GM23338 (cell line): ENCODE measurements at regions not wholly inside any gene's neighbourhood (a gene's known extent, or its start where the extent isn't known, plus 50 kb on each side); places are given as distances from the start of the nearest gene placed in this dataset.

Experiments
- ATAC-seq: fragments of 200-7000 bp; cut with Tn5 transposase; 3 replicates; pipeline ENCODE4 v1.9.1; 2020
- DNase-seq: peaks from one replicate; pipeline ENCODE4 v3.0.0-alpha.2; 2015; ENCODE audit warnings: low spot score
- H2AFZ ChIP-seq: fragments of 200-600 bp; sonication (generic); 2 replicates; pipeline ENCODE4 v1.8.0; 2016; ENCODE audit warnings: antibody characterized with exemption, mild to moderate bottlenecking, moderate library complexity
- H3F3A ChIP-seq: fragments of 200-600 bp; sonication (generic); replicated peaks from 2 replicates; pipeline ENCODE4 v1.8.0; 2017; ENCODE audit warnings: antibody characterized with exemption, mixed run types, low read depth
- H3K27ac ChIP-seq: fragments of 200-600 bp; sonication (generic); 2 replicates; pipeline ENCODE4 v1.6.1; 2016; ENCODE audit warnings: low read depth
- H3K27me3 ChIP-seq: fragments of 200-600 bp; sonication (generic); 2 replicates; pipeline ENCODE4 v1.8.0; 2016; ENCODE audit warnings: mild to moderate bottlenecking, mixed run types, moderate library complexity; ENCODE audit not compliant: insufficient read depth
- H3K36me3 ChIP-seq: fragments of 200-600 bp; sonication (generic); 2 replicates; pipeline ENCODE4 v1.8.0; 2016; ENCODE audit warnings: mild to moderate bottlenecking; ENCODE audit not compliant: insufficient read depth
- H3K4me1 ChIP-seq: fragments of 200-600 bp; sonication (generic); 2 replicates; pipeline ENCODE4 v1.8.0; 2016; ENCODE audit warnings: mild to moderate bottlenecking, moderate library complexity; ENCODE audit not compliant: insufficient read depth
- H3K4me2 ChIP-seq: fragments of 200-600 bp; sonication (generic); 2 replicates; pipeline ENCODE4 v1.7.1; 2017; ENCODE audit warnings: mixed run types
- H3K4me3 ChIP-seq: fragments of 200-600 bp; sonication (generic); 2 replicates; pipeline ENCODE4 v1.6.1; 2016; ENCODE audit warnings: mixed run types
- H3K79me2 ChIP-seq: fragments of 200-600 bp; sonication (generic); replicated peaks from 2 replicates; pipeline ENCODE4 v1.8.0; 2017; ENCODE audit warnings: mild to moderate bottlenecking; ENCODE audit not compliant: insufficient read depth
- H3K9me2 ChIP-seq: fragments of 200-600 bp; sonication (generic); 2 replicates; pipeline ENCODE4 v1.8.0; 2017; ENCODE audit not compliant: insufficient read depth
- H4K20me1 ChIP-seq: fragments of 200-600 bp; sonication (generic); replicated peaks from 2 replicates; pipeline ENCODE4 v1.8.0; 2017; ENCODE audit warnings: mild to moderate bottlenecking; ENCODE audit not compliant: insufficient read depth
- H3K27ac Mint-ChIP-seq: 2 replicates; pipeline ENCODE4 v1.8.0; 2020; ENCODE audit warnings: inconsistent platforms, mild to moderate bottlenecking, moderate library complexity, mixed read lengths
- H3K27me3 Mint-ChIP-seq: 3 replicates; pipeline ENCODE4 v1.8.0; 2022; ENCODE audit warnings: low read depth, mild to moderate bottlenecking, moderate library complexity, mixed read lengths, inconsistent platforms; ENCODE audit not compliant: insufficient read depth, poor library complexity
- H3K36me3 Mint-ChIP-seq: 3 replicates; pipeline ENCODE4 v1.8.0; 2021; ENCODE audit warnings: low read depth, mild to moderate bottlenecking, inconsistent platforms, moderate library complexity, mixed read lengths
- H3K4me1 Mint-ChIP-seq: 3 replicates; pipeline ENCODE4 v1.8.0; 2020; ENCODE audit warnings: mild to moderate bottlenecking, inconsistent platforms, mixed read lengths
- H3K4me3 Mint-ChIP-seq: 3 replicates; pipeline ENCODE4 v1.8.0; 2021; ENCODE audit warnings: moderate library complexity, mild to moderate bottlenecking, inconsistent platforms, mixed read lengths
- H3K9me3 Mint-ChIP-seq: 3 replicates; pipeline ENCODE4 v1.8.0; 2020; ENCODE audit warnings: moderate library complexity, mild to moderate bottlenecking, inconsistent platforms, mixed read lengths
- EZH2phosphoT487 ChIP-seq: fragments of 200-600 bp; sonication (generic); IDR thresholded peaks from one replicate; pipeline ENCODE4 v1.8.1; 2018; ENCODE audit warnings: antibody characterized with exemption; ENCODE audit not compliant: unreplicated experiment
- JUNB ChIP-seq: IDR thresholded peaks from one replicate; pipeline ENCODE4 v1.6.1; 2016; ENCODE audit warnings: antibody characterized with exemption; ENCODE audit not compliant: unreplicated experiment
- NANOG ChIP-seq: IDR thresholded peaks from 2 replicates; pipeline ENCODE4 v1.6.1; 2016; ENCODE audit warnings: antibody characterized with exemption, borderline replicate concordance
- POLR2AphosphoS5 ChIP-seq: IDR thresholded peaks from 2 replicates; pipeline ENCODE4 v1.6.1; 2016; ENCODE audit warnings: antibody characterized with exemption, low read depth
- ZNF114 ChIP-seq: fragments of 250-450 bp; sonication (Bioruptor Pico); IDR thresholded peaks from 2 replicates; pipeline ENCODE4 v1.5.0; 2020; ENCODE audit warnings: mild to moderate bottlenecking, moderate library complexity
- ZNF331 ChIP-seq: fragments of 250-450 bp; sonication (Bioruptor Pico); IDR thresholded peaks from 2 replicates; pipeline ENCODE4 v1.5.0; 2020; ENCODE audit warnings: low read depth, mild to moderate bottlenecking, moderate library complexity
- TF ChIP-seq, protein P1 (sequence below): IDR thresholded peaks from 2 replicates; pipeline ENCODE4 v1.6.1; 2016; ENCODE audit warnings: antibody characterized with exemption
- TF ChIP-seq, protein P2 (sequence below): fragments of 250-450 bp; sonication (Bioruptor Pico); IDR thresholded peaks from 2 replicates; pipeline ENCODE4 v1.5.0; 2020; ENCODE audit warnings: mild to moderate bottlenecking, moderate library complexity

DNA sequence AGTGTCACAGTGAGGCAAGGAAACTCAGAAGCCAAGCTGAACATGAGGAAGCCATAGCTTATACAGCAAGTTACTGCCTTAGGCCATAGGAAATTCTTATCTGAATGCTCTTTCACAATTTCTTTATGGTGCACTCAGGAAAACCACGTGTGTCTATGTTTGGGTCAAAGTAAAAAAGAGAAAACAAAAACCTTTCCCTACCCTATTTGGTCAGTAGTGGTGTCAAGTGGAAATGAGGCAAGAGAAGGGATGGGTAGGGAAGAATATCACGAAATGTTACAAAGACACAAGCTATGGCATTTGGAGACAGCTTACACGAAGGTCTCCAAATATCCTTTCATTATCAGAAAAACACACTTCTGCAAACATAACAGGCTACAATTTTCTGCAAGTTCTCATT lies 83.4 kb upstream of the INPP4B start:
- no peak overlapping the region for H3K27ac ChIP-seq
- H3K9me3 Mint-ChIP-seq = no peaks in the 10 kb centered on the region
- no peaks in the 10 kb centered on the region for H3K4me1 ChIP-seq

More for the DNA sequence above, 83.4 kb upstream of the INPP4B start:
- no peak overlapping the region for H3K4me3 Mint-ChIP-seq
- no peaks in the 10 kb centered on the region for H3K79me2 ChIP-seq
- H3K4me2 ChIP-seq = no peak overlapping the region
- H3K27me3 ChIP-seq = no peaks in the 10 kb centered on the region
- H3K4me3 ChIP-seq = no peak overlapping the region
- no peaks in the 10 kb centered on the region for H3K4me1 Mint-ChIP-seq
- no peaks in the 10 kb centered on the region for H3K36me3 ChIP-seq
- no peak for ATAC-seq
- DNase-seq = no peak
- no peaks in the 10 kb centered on the region for H4K20me1 ChIP-seq
- H3K9me2 ChIP-seq = no peaks in the 10 kb centered on the region
- no peak overlapping the region for H2AFZ ChIP-seq
- H3K36me3 Mint-ChIP-seq = no peaks in the 10 kb centered on the region
- H3K27me3 Mint-ChIP-seq = no peaks in the 10 kb centered on the region
- H3K27ac Mint-ChIP-seq = no peak overlapping the region
- no peaks in the 10 kb centered on the region for H3F3A ChIP-seq
- TF ChIP-seq ZNF114 (no peak), NANOG (no peak), EZH2phosphoT487 (no peak), ZNF331 (CRISPR knock-in tag) (no peak), JUNB (no peak), POLR2AphosphoS5 (no peak)
- TF ChIP-seq, protein P1, sequence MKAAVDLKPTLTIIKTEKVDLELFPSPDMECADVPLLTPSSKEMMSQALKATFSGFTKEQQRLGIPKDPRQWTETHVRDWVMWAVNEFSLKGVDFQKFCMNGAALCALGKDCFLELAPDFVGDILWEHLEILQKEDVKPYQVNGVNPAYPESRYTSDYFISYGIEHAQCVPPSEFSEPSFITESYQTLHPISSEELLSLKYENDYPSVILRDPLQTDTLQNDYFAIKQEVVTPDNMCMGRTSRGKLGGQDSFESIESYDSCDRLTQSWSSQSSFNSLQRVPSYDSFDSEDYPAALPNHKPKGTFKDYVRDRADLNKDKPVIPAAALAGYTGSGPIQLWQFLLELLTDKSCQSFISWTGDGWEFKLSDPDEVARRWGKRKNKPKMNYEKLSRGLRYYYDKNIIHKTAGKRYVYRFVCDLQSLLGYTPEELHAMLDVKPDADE = no peak
- TF ChIP-seq, protein P2, sequence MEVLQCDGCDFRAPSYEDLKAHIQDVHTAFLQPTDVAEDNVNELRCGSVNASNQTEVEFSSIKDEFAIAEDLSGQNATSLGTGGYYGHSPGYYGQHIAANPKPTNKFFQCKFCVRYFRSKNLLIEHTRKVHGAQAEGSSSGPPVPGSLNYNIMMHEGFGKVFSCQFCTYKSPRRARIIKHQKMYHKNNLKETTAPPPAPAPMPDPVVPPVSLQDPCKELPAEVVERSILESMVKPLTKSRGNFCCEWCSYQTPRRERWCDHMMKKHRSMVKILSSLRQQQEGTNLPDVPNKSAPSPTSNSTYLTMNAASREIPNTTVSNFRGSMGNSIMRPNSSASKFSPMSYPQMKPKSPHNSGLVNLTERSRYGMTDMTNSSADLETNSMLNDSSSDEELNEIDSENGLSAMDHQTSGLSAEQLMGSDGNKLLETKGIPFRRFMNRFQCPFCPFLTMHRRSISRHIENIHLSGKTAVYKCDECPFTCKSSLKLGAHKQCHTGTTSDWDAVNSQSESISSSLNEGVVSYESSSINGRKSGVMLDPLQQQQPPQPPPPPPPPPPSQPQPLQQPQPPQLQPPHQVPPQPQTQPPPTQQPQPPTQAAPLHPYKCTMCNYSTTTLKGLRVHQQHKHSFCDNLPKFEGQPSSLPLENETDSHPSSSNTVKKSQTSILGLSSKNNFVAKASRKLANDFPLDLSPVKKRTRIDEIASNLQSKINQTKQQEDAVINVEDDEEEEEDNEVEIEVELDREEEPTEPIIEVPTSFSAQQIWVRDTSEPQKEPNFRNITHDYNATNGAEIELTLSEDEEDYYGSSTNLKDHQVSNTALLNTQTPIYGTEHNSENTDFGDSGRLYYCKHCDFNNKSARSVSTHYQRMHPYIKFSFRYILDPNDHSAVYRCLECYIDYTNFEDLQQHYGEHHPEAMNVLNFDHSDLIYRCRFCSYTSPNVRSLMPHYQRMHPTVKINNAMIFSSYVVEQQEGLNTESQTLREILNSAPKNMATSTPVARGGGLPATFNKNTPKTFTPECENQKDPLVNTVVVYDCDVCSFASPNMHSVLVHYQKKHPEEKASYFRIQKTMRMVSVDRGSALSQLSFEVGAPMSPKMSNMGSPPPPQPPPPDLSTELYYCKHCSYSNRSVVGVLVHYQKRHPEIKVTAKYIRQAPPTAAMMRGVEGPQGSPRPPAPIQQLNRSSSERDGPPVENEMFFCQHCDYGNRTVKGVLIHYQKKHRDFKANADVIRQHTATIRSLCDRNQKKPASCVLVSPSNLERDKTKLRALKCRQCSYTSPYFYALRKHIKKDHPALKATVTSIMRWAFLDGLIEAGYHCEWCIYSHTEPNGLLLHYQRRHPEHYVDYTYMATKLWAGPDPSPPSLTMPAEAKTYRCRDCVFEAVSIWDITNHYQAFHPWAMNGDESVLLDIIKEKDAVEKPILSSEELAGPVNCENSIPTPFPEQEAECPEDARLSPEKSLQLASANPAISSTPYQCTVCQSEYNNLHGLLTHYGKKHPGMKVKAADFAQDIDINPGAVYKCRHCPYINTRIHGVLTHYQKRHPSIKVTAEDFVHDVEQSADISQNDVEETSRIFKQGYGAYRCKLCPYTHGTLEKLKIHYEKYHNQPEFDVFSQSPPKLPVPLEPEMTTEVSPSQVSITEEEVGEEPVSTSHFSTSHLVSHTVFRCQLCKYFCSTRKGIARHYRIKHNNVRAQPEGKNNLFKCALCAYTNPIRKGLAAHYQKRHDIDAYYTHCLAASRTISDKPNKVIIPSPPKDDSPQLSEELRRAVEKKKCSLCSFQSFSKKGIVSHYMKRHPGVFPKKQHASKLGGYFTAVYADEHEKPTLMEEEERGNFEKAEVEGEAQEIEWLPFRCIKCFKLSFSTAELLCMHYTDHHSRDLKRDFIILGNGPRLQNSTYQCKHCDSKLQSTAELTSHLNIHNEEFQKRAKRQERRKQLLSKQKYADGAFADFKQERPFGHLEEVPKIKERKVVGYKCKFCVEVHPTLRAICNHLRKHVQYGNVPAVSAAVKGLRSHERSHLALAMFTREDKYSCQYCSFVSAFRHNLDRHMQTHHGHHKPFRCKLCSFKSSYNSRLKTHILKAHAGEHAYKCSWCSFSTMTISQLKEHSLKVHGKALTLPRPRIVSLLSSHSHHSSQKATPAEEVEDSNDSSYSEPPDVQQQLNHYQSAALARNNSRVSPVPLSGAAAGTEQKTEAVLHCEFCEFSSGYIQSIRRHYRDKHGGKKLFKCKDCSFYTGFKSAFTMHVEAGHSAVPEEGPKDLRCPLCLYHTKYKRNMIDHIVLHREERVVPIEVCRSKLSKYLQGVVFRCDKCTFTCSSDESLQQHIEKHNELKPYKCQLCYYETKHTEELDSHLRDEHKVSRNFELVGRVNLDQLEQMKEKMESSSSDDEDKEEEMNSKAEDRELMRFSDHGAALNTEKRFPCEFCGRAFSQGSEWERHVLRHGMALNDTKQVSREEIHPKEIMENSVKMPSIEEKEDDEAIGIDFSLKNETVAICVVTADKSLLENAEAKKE (CRISPR knock-in tag) = no peak
